ENCODE measurements at regions not wholly inside any gene's neighbourhood (a gene's known extent, or its start where the extent isn't known, plus 50 kb on each side); places are given as distances from the start of the nearest gene placed in this dataset.
"Not testable (repeated sequence)": the region's sequence is repeated elsewhere in the genome, so short reads cannot be mapped to it uniquely, and the experiment has no call there.

- H3K9me3 ChIP-seq (ENCODE audit: insufficient read depth, low read length, severe bottlenecking), result no peaks in the 10 kb centered on the region
- H3K27ac ChIP-seq (ENCODE audit: low read length), result no peak overlapping the region
- H3K79me2 ChIP-seq (ENCODE audit: insufficient read depth, low read length), result no peaks in the 10 kb centered on the region
- H3K4me1 ChIP-seq (ENCODE audit: insufficient read depth, low read length), result no peaks in the 10 kb centered on the region
- no peaks in the 10 kb centered on the region for H3K27me3 ChIP-seq (ENCODE audit: insufficient read depth, low read length, poor library complexity)
- ATAC-seq (ENCODE audit: insufficient read depth, low read depth) (no peak), DNase-seq (no peak)
- H2AFZ ChIP-seq (ENCODE audit: low read depth, low read length), result no peak overlapping the region
- H3K4me3 ChIP-seq (ENCODE audit: low read depth in 1 of 2, low read length in 2 of 2), result no peak overlapping the region
- no peaks in the 10 kb centered on the region for H3K36me3 ChIP-seq (ENCODE audit: insufficient read depth, low read length)
- no peak for TF ChIP-seq EZH2 (IDR thresholded peaks at IDR 0.05; ENCODE audit: borderline replicate concordance, low read depth, low read length, severe bottlenecking)
- TF ChIP-seq, protein P1, sequence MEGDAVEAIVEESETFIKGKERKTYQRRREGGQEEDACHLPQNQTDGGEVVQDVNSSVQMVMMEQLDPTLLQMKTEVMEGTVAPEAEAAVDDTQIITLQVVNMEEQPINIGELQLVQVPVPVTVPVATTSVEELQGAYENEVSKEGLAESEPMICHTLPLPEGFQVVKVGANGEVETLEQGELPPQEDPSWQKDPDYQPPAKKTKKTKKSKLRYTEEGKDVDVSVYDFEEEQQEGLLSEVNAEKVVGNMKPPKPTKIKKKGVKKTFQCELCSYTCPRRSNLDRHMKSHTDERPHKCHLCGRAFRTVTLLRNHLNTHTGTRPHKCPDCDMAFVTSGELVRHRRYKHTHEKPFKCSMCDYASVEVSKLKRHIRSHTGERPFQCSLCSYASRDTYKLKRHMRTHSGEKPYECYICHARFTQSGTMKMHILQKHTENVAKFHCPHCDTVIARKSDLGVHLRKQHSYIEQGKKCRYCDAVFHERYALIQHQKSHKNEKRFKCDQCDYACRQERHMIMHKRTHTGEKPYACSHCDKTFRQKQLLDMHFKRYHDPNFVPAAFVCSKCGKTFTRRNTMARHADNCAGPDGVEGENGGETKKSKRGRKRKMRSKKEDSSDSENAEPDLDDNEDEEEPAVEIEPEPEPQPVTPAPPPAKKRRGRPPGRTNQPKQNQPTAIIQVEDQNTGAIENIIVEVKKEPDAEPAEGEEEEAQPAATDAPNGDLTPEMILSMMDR (IDR thresholded peaks at IDR 0.05; ENCODE audit: borderline replicate concordance, extremely low read depth, low read length, poor library complexity, severe bottlenecking), result no peak
- H3K4me2 ChIP-seq (ENCODE audit: insufficient read depth, low read length), result no peak overlapping the region
- H3K9ac ChIP-seq (ENCODE audit: low read depth, low read length), result no peak overlapping the region
- H4K20me1 ChIP-seq (ENCODE audit: insufficient read depth, low read length), result no peaks in the 10 kb centered on the region
Observed at GRCh38 chr14:85075694-85076476, 454.1 kb upstream of the FLRT2 start.

DNA sequence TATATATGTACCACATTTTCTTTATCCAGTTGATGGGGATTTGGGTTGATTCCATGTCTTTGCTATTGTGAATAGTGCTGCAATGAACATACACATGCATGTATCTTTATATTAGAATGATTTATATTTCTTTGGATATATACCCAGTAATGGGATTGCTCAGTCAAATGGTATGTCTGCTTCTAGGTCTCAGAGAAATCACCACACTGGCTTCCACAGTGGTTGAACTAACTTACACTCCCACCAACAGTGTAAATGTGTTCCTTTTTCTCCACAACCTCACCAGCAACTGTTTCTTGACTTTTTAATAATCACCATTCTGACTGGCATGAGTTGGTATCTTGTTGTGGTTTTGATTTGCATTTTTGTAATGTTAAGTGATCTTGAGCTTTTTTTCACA is 452.2 kb upstream of the FLRT2 start:
- H3K27me3 ChIP-seq (ENCODE audit: insufficient read depth, low read length, poor library complexity); H2AFZ ChIP-seq (ENCODE audit: low read depth, low read length); H3K9me3 ChIP-seq (ENCODE audit: insufficient read depth, low read length, severe bottlenecking); H3K4me1 ChIP-seq (ENCODE audit: insufficient read depth, low read length); ATAC-seq (ENCODE audit: insufficient read depth, low read depth); H3K27ac ChIP-seq (ENCODE audit: low read length); H3K4me3 ChIP-seq (ENCODE audit: low read depth in 1 of 2, low read length in 2 of 2); H3K36me3 ChIP-seq (ENCODE audit: insufficient read depth, low read length); H3K4me2 ChIP-seq (ENCODE audit: insufficient read depth, low read length); DNase-seq; H3K79me2 ChIP-seq (ENCODE audit: insufficient read depth, low read length); H3K9ac ChIP-seq (ENCODE audit: low read depth, low read length); H4K20me1 ChIP-seq (ENCODE audit: insufficient read depth, low read length): not testable (repeated sequence)

- no peak for ATAC-seq (ENCODE audit: insufficient read depth, low read depth)
- H3K36me3 ChIP-seq (ENCODE audit: insufficient read depth, low read length), result no peaks in the 10 kb centered on the region
- H3K9ac ChIP-seq (ENCODE audit: low read depth, low read length), result no peak overlapping the region
- no peaks in the 10 kb centered on the region for H4K20me1 ChIP-seq (ENCODE audit: insufficient read depth, low read length)
- no peaks in the 10 kb centered on the region for H3K79me2 ChIP-seq (ENCODE audit: insufficient read depth, low read length)
- H3K27ac ChIP-seq (ENCODE audit: low read length), result no peak overlapping the region
- DNase-seq, result no peak
- TF ChIP-seq EZH2 (IDR thresholded peaks at IDR 0.05; ENCODE audit: borderline replicate concordance, low read depth, low read length, severe bottlenecking), result no peak
- TF ChIP-seq, protein P1 (IDR thresholded peaks at IDR 0.05; ENCODE audit: borderline replicate concordance, extremely low read depth, low read length, poor library complexity, severe bottlenecking), result no peak
- H3K4me2 ChIP-seq (ENCODE audit: insufficient read depth, low read length), result no peak overlapping the region
- no peaks in the 10 kb centered on the region for H3K27me3 ChIP-seq (ENCODE audit: insufficient read depth, low read length, poor library complexity)
- no peak overlapping the region for H3K4me3 ChIP-seq (ENCODE audit: low read depth in 1 of 2, low read length in 2 of 2)
- H2AFZ ChIP-seq (ENCODE audit: low read depth, low read length), result no peak overlapping the region
- no peaks in the 10 kb centered on the region for H3K4me1 ChIP-seq (ENCODE audit: insufficient read depth, low read length)
- no peaks in the 10 kb centered on the region for H3K9me3 ChIP-seq (ENCODE audit: insufficient read depth, low read length, severe bottlenecking)
Observed at GRCh38 chr14:85079842-85080730, 449.9 kb upstream of the FLRT2 start.

DNA sequence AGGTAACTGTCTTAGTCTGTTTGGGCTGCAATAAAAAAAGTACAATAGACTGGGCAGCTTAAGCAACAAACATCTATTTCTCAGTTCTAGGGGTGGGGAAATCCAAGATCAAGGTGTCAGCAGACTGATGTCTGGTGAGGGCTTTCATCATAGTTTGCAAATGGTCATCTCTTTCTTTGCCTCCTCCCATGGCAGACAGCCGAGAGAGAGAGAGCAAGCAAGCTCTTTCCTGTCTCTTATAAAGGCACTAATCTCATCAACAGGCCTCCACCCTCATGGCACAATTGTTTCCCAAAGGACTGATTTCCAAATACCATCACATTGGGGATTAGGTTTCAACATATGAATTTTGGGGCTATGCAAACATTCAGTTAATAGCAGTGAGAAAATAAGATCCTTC is 445.6 kb upstream of the FLRT2 start:
- no peak for DNase-seq

More for the DNA sequence above, 445.6 kb upstream of the FLRT2 start:
- H3K79me2 ChIP-seq (ENCODE audit: insufficient read depth, low read length), result no peaks in the 10 kb centered on the region
- H3K27me3 ChIP-seq (ENCODE audit: insufficient read depth, low read length, poor library complexity), result no peaks in the 10 kb centered on the region
- H4K20me1 ChIP-seq (ENCODE audit: insufficient read depth, low read length), result no peaks in the 10 kb centered on the region
- ATAC-seq (ENCODE audit: insufficient read depth, low read depth), result no peak
- H3K4me1 ChIP-seq (ENCODE audit: insufficient read depth, low read length), result no peaks in the 10 kb centered on the region
- no peak overlapping the region for H3K4me3 ChIP-seq (ENCODE audit: low read depth in 1 of 2, low read length in 2 of 2)
- H3K9me3 ChIP-seq (ENCODE audit: insufficient read depth, low read length, severe bottlenecking), result no peaks in the 10 kb centered on the region
- no peak overlapping the region for H3K9ac ChIP-seq (ENCODE audit: low read depth, low read length)
- H3K36me3 ChIP-seq (ENCODE audit: insufficient read depth, low read length), result no peaks in the 10 kb centered on the region
- H3K27ac ChIP-seq (ENCODE audit: low read length), result no peak overlapping the region
- H2AFZ ChIP-seq (ENCODE audit: low read depth, low read length), result no peak overlapping the region
- TF ChIP-seq, protein P1 (IDR thresholded peaks at IDR 0.05; ENCODE audit: borderline replicate concordance, extremely low read depth, low read length, poor library complexity, severe bottlenecking), result no peak
- TF ChIP-seq EZH2 (IDR thresholded peaks at IDR 0.05; ENCODE audit: borderline replicate concordance, low read depth, low read length, severe bottlenecking), result no peak
- no peak overlapping the region for H3K4me2 ChIP-seq (ENCODE audit: insufficient read depth, low read length)

Measured in DND-41 (cell line).